ENCODE measurements at regions not wholly inside any gene's neighbourhood (a gene's known extent, or its start where the extent isn't known, plus 50 kb on each side); places are given as distances from the start of the nearest gene placed in this dataset.

GRCh38 chr10:6342096-6342685, 139.5 kb downstream of the PFKFB3 start:
- DNase-seq (ENCODE audit: low read depth in 3 of 3), result no peak

GRCh38 chr10:6343305-6344010, 140.7 kb downstream of the PFKFB3 start:
- DNase-seq (ENCODE audit: low read depth in 3 of 3), result no peak

GRCh38 chr10:6345404-6345803, 142.7 kb downstream of the PFKFB3 start:
- DNase-seq (ENCODE audit: low read depth in 3 of 3), result no peak

GRCh38 chr10:6346631-6347030, 143.9 kb downstream of the PFKFB3 start:
- DNase-seq (ENCODE audit: low read depth in 3 of 3), result no peak

- DNase-seq (ENCODE audit: low read depth in 3 of 3), result peak; percentile 6 to 35 (median 13)
These were observed 144.7 kb downstream of the PFKFB3 start for GRCh38 chr10:6347391-6347951.

GRCh38 chr10:6348096-6348874, 145.6 kb downstream of the PFKFB3 start:
- peak; percentile 36 to 72 (median 48) for DNase-seq (ENCODE audit: low read depth in 3 of 3)

- no peak for DNase-seq (ENCODE audit: low read depth in 3 of 3)
These were observed 147.3 kb downstream of the PFKFB3 start for GRCh38 chr10:6349846-6350535.

- no peak for DNase-seq (ENCODE audit: low read depth in 3 of 3)
These were observed 147.9 kb downstream of the PFKFB3 start for GRCh38 chr10:6350609-6351008.

- no peak for DNase-seq (ENCODE audit: low read depth in 3 of 3)
These were observed 148.8 kb downstream of the PFKFB3 start for GRCh38 chr10:6351495-6351894.

- DNase-seq (ENCODE audit: low read depth in 3 of 3), result no peak
These were observed 150.8 kb downstream of the PFKFB3 start for GRCh38 chr10:6353526-6353925.

GRCh38 chr10:6354168-6354772, 151.5 kb downstream of the PFKFB3 start:
- DNase-seq (ENCODE audit: low read depth in 3 of 3), result no peak

GRCh38 chr10:6356280-6356793, 153.6 kb downstream of the PFKFB3 start:
- DNase-seq (ENCODE audit: low read depth in 3 of 3), result no peak

GRCh38 chr10:6361869-6362268, 159.1 kb downstream of the PFKFB3 start:
- DNase-seq (ENCODE audit: low read depth in 3 of 3), result no peak

- DNase-seq (ENCODE audit: low read depth in 3 of 3), result no peak
These were observed 160.1 kb downstream of the PFKFB3 start for GRCh38 chr10:6362879-6363278.

- DNase-seq (ENCODE audit: low read depth in 3 of 3), result no peak
These were observed 160.8 kb downstream of the PFKFB3 start for GRCh38 chr10:6363511-6363910.

- no peak for DNase-seq (ENCODE audit: low read depth in 3 of 3)
These were observed 161.6 kb downstream of the PFKFB3 start for GRCh38 chr10:6364283-6364682.

- no peak for DNase-seq (ENCODE audit: low read depth in 3 of 3)
These were observed 162.2 kb downstream of the PFKFB3 start for GRCh38 chr10:6364893-6365292.

- no peak for DNase-seq (ENCODE audit: low read depth in 3 of 3)
These were observed 162.7 kb downstream of the PFKFB3 start for GRCh38 chr10:6365384-6365783.

Data from stimulated activated CD4-positive, alpha-beta T cell treated with anti-CD3 and anti-CD28 coated beads, TNF-alpha, amount 100 ng/mL, for 4 hours (primary cell).